K562 (cell line): ENCODE measurements at regions not wholly inside any gene's neighbourhood (a gene's known extent, or its start where the extent isn't known, plus 50 kb on each side); places are given as distances from the start of the nearest gene placed in this dataset.

Source experiments
- ATAC-seq: fragments of 200-7000 bp; cut with Tn5 transposase; 3 replicates; pipeline ENCODE4 v1.9.1; 2020; ENCODE audit warnings: moderate library complexity
- BruUV-seq: library from RNA; stranded (reverse); fragments of 400-500 nt; replicated peaks from 2 replicates; lab custom pipeline; 2021; lab: Mats Ljungman, UMichigan
- CTCF ChIA-PET: fragments of 300-600 bp; formaldehyde crosslinking; extraction: SDS; loops from one replicate; lab custom pipeline; 2021; ENCODE audit warnings: low intra/inter-chr PET ratio; lab: Yijun Ruan, JAX
- POLR2A ChIA-PET: fragments of 300-600, 350-650 bp; sonication (Branson Sonifier 250); formaldehyde crosslinking; extraction: SDS; loops from one replicate; lab custom pipeline; 2021; ENCODE audit warnings: antibody characterized with exemption, inconsistent platforms; lab: Yijun Ruan, JAX
- DNase-seq, 4 experiments: peaks; one replicate each; pipeline versions ENCODE4 v3.0.0 to v3.0.0-alpha.2; 2011 to 2018; ENCODE audit warnings: low spot score in 3 of 4, mixed read lengths in 3 of 4; ENCODE audit errors: extremely low read depth in 1 of 4
- FAIRE-seq: peaks from 2 replicates; lab custom pipeline; 2011; peaks lifted over from hg19 to GRCh38; lab: Jason Lieb, UNC
- H2AFZ ChIP-seq: 2 replicates; pipeline ENCODE4 v1.6.0; 2011; ENCODE audit warnings: low read depth, low read length, control low read depth, inconsistent platforms
- H3K27ac ChIP-seq: fragments of 200-600 bp; 3 replicates; pipeline ENCODE4 v1.8.0; 2011; ENCODE audit warnings: low read depth, mild to moderate bottlenecking, control low read depth, inconsistent platforms, low read length, moderate library complexity, mixed read lengths; ENCODE audit errors: extremely low read depth
- H3K27me3 ChIP-seq, 2 experiments: fragments of 300-600 bp in 1 of 2; 2 replicates in 1 of 2; 3 replicates in 1 of 2; pipeline versions ENCODE4 v1.6.0 to v1.8.0; 2011; ENCODE audit warnings: inconsistent platforms in 2 of 2, low read length in 2 of 2, mild to moderate bottlenecking in 1 of 2, mixed read lengths in 1 of 2, moderate library complexity in 1 of 2; ENCODE audit not compliant: control insufficient read depth in 2 of 2, insufficient read depth in 2 of 2
- H3K36me3 ChIP-seq: fragments of 300-600 bp; 3 replicates; pipeline ENCODE4 v1.8.0; 2011; ENCODE audit warnings: mild to moderate bottlenecking, low read length, inconsistent platforms; ENCODE audit not compliant: control insufficient read depth, insufficient read depth
- H3K4me1 ChIP-seq, 2 experiments: fragments of 200-600 bp in 1 of 2; replicated peaks in 1 of 2; 2 replicates in 1 of 2; 3 replicates in 1 of 2; pipeline versions ENCODE4 v1.5.1 to v1.8.0; 2011; ENCODE audit warnings: inconsistent platforms in 2 of 2, low read length in 2 of 2, mild to moderate bottlenecking in 1 of 2, mixed read lengths in 1 of 2, moderate library complexity in 1 of 2; ENCODE audit not compliant: control insufficient read depth in 2 of 2, insufficient read depth in 2 of 2
- H3K4me2 ChIP-seq: 2 replicates; pipeline ENCODE4 v1.6.1; 2011; ENCODE audit warnings: low read length, control low read depth, inconsistent platforms, mixed read lengths; ENCODE audit not compliant: insufficient read depth
- H3K4me3 ChIP-seq: fragments of 200-600 bp; sonication (generic), shearing (Covaris generic); 2 replicates; pipeline ENCODE4 v1.5.1; 2016; ENCODE audit warnings: control low read depth, inconsistent platforms
- H3K79me2 ChIP-seq: fragments of 200-600 bp; 3 replicates; pipeline ENCODE4 v1.8.0; 2011; ENCODE audit warnings: low read length, inconsistent platforms; ENCODE audit not compliant: control insufficient read depth, insufficient read depth
- H3K9ac ChIP-seq, 2 experiments: 2 replicates each; pipeline versions ENCODE4 v1.6.0 to v1.6.1; 2011; ENCODE audit warnings: low read depth in 2 of 2, low read length in 2 of 2, control low read depth in 1 of 2, inconsistent platforms in 1 of 2, mild to moderate bottlenecking in 1 of 2, mixed read lengths in 1 of 2; ENCODE audit not compliant: insufficient read depth in 1 of 2
- H3K9me1 ChIP-seq: one replicate; pipeline ENCODE4 v1.6.0; 2011; ENCODE audit warnings: inconsistent platforms, mild to moderate bottlenecking, low read length, moderate library complexity; ENCODE audit not compliant: control insufficient read depth, insufficient read depth
- H3K9me3 ChIP-seq: replicated peaks from 2 replicates; pipeline ENCODE4 v1.5.1; 2011; ENCODE audit warnings: low read depth, low read length, inconsistent platforms; ENCODE audit not compliant: control insufficient read depth, insufficient read depth
- H4K20me1 ChIP-seq: replicated peaks from 2 replicates; pipeline ENCODE4 v1.6.1; 2011; ENCODE audit warnings: low read length, inconsistent platforms, mixed read lengths; ENCODE audit not compliant: control insufficient read depth, insufficient read depth
- ATF7 ChIP-seq: fragments of 450-650 bp; IDR thresholded peaks from 2 replicates; pipeline ENCODE4 v1.7.1; 2014; ENCODE audit warnings: mild to moderate bottlenecking, moderate library complexity
- CBX3 ChIP-seq, 2 experiments: IDR thresholded peaks; 1 replicate in 1 of 2; 2 replicates in 1 of 2; pipeline ENCODE4 v1.6.1; 2012; ENCODE audit warnings: inconsistent platforms in 2 of 2, low read length in 2 of 2, borderline replicate concordance in 1 of 2, control low read depth in 1 of 2
- CHCHD3 ChIP-seq: fragments of 250-450 bp; sonication (Bioruptor Pico); IDR thresholded peaks from 2 replicates; pipeline ENCODE4 v2.1.2; 2022; ENCODE audit warnings: mild to moderate bottlenecking
- GATAD2A ChIP-seq: fragments of 450-650 bp; IDR thresholded peaks from 2 replicates; pipeline ENCODE4 v1.6.1; 2017
- MTA3 ChIP-seq: fragments of 450-650 bp; formaldehyde crosslinking; IDR thresholded peaks from 2 replicates; pipeline ENCODE4 v1.6.1; 2017; ENCODE audit warnings: mild to moderate bottlenecking, borderline replicate concordance
- NEUROD1 ChIP-seq: fragments of 150-350 bp; IDR thresholded peaks from 2 replicates; pipeline ENCODE4 v1.6.1; 2014; ENCODE audit warnings: borderline replicate concordance, low read length, low read depth; ENCODE audit not compliant: partially characterized antibody
- NFE2L1 ChIP-seq: fragments of 450-650 bp; IDR thresholded peaks from 2 replicates; pipeline ENCODE4 v1.6.1; 2016; ENCODE audit warnings: missing genetic modification characterization, low read depth, mild to moderate bottlenecking, missing compliant biosample characterization, moderate library complexity, borderline replicate concordance
- RBM34 ChIP-seq: fragments of 200-400 bp; formaldehyde crosslinking; IDR thresholded peaks from 2 replicates; pipeline ENCODE4 v1.6.1; 2018; ENCODE audit warnings: low read length, borderline replicate concordance; ENCODE audit not compliant: insufficient read depth
- SMAD3 ChIP-seq: fragments of 450-650 bp; formaldehyde crosslinking; conservative IDR thresholded peaks from 2 replicates; pipeline ENCODE4 v1.4.0; 2020; ENCODE audit warnings: mild to moderate bottlenecking
- TAF9B ChIP-seq: fragments of 450-650 bp; IDR thresholded peaks from 2 replicates; pipeline ENCODE4 v1.6.1; 2018; ENCODE audit warnings: mild to moderate bottlenecking; ENCODE audit not compliant: partially characterized antibody
- TARDBP ChIP-seq: fragments of 450-650 bp; IDR thresholded peaks from 2 replicates; pipeline ENCODE4 v1.6.1; 2016
- TBP ChIP-seq: optimal IDR thresholded peaks from 2 replicates; pipeline ENCODE3; 2011; ENCODE audit warnings: low read depth, low read length, improper control_type of control experiment
- TCF3 ChIP-seq: sonication (generic); formaldehyde crosslinking; IDR thresholded peaks from 2 replicates; pipeline ENCODE4 v1.4.0; 2020; ENCODE audit warnings: mild to moderate bottlenecking, missing genetic modification reagents
- ZNF274 ChIP-seq: IDR thresholded peaks from 2 replicates; pipeline ENCODE4 v1.6.1; 2011; ENCODE audit warnings: low read depth, mild to moderate bottlenecking, low read length, moderate library complexity, borderline replicate concordance
- ZNF696 ChIP-seq: fragments of 250-450 bp; sonication (Bioruptor Pico); conservative IDR thresholded peaks from 2 replicates; pipeline ENCODE4 v1.4.0; 2020; ENCODE audit warnings: mild to moderate bottlenecking, moderate library complexity
- WGBS: fragments of 100-300 bp; shearing (Covaris generic); methylation state at CpG from one replicate; pipeline ENCODE4 v1.1.6; 2016; ENCODE audit warnings: low coverage, mixed read lengths; ENCODE audit not compliant: insufficient coverage; ENCODE audit errors: missing lambda C conversion rate; 5-methylcytosine and 5-hydroxymethylcytosine counted together
- in situ Hi-C: fragments of 300-500 bp; cut with MboI; formaldehyde crosslinking; loops from 4 replicates; pipeline ENCODE4 v1.15.0; 2018; ENCODE audit warnings: inconsistent platforms, mixed read lengths
- intact Hi-C: fragments of 100-400 bp; cut with micrococcal nuclease; formaldehyde crosslinking; loops from 2 replicates; pipeline ENCODE4 v1.14.2; 2022
- TF ChIP-seq, protein P1 (sequence below): fragments of 250-450 bp; sonication (Bioruptor Pico); IDR thresholded peaks from 2 replicates; pipeline ENCODE4 v1.4.0; 2020; ENCODE audit warnings: mild to moderate bottlenecking, moderate library complexity
- TF ChIP-seq, protein P2 (sequence below): fragments of 450-650 bp; IDR thresholded peaks from 2 replicates; pipeline ENCODE4 v1.6.1; 2016
- TF ChIP-seq, protein P3 (sequence below): sonication (generic); formaldehyde crosslinking; IDR thresholded peaks from 2 replicates; pipeline ENCODE4 v1.8.0; 2022; ENCODE audit warnings: mild to moderate bottlenecking, missing genetic modification reagents

DNA sequence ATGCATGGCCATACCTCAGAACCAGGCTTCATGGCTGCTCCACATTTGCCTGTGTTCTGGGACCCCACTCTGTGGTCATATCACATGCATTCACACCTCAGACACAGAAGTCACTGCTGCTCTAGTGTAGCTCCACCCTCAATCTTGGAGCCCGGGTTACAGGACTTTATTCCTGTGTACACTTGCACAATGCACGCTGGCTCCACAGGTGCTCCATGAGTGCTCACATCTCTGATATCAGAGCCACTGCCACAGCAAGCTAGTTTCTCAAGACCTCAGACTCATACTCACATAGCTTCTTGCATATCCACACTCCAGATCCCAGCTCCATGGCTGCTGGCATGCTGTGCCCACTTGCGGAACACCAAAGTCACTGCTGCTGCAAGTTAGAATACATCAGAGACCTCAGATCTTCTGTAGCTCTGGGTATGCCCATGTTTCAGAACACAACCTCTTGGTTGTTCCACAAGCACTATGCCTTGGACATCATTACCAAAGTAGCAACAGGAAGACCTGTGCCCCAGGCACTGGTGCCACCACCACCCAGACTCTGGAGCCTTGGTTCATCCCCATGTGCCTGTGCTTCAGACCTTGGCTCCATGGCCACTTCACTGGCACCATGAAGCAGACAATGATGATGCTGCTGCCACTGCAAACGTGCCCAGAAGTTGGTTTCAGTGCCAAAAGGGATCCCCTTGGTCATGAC is 269.5 kb upstream of the PCDH20 start (continued):
- TF ChIP-seq GATAD2A, result no peak
- no peak for TF ChIP-seq ZNF696 (CRISPR knock-in tag)

DNA sequence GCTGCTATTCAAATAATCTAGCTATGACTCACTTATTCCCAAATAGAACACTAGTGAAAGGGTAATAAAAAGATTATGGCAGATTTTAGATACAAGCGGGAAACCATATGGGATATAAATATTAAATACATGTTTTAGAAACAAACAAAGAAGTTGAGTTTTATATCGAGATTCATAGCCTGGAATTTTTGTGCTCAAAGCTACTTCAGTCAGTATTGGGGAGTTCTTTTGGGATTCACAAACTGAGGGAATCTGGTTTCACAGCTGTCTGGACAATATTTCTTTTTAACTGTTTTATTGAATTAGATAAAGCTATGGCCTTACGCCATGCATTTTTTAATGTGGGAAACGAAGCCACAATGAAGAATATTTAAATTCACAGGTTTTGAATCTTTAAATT is 257.1 kb upstream of the PCDH20 start:
- no peak overlapping the region for H3K4me2 ChIP-seq
- ChIA-PET CTCF (no interaction called here), POLR2A (no interaction called here)
- intact Hi-C loops, result no loop called here
- no peaks in the 10 kb centered on the region for H3K36me3 ChIP-seq
- WGBS, result 8% methylated on average over 4 of the region's 4 CpGs
- H3K9ac ChIP-seq, result no peak overlapping the region
- FAIRE-seq (no peak), DNase-seq (no peak), ATAC-seq (no peak)
- H3K4me1 ChIP-seq, result no peaks in the 10 kb centered on the region
- in situ Hi-C loops, result no loop called here
- H2AFZ ChIP-seq, result no peak overlapping the region
- no peak for TF ChIP-seq CHCHD3 (CRISPR knock-in tag)
- TF ChIP-seq NFE2L1 (tag), result no peak
- TF ChIP-seq, protein P1, sequence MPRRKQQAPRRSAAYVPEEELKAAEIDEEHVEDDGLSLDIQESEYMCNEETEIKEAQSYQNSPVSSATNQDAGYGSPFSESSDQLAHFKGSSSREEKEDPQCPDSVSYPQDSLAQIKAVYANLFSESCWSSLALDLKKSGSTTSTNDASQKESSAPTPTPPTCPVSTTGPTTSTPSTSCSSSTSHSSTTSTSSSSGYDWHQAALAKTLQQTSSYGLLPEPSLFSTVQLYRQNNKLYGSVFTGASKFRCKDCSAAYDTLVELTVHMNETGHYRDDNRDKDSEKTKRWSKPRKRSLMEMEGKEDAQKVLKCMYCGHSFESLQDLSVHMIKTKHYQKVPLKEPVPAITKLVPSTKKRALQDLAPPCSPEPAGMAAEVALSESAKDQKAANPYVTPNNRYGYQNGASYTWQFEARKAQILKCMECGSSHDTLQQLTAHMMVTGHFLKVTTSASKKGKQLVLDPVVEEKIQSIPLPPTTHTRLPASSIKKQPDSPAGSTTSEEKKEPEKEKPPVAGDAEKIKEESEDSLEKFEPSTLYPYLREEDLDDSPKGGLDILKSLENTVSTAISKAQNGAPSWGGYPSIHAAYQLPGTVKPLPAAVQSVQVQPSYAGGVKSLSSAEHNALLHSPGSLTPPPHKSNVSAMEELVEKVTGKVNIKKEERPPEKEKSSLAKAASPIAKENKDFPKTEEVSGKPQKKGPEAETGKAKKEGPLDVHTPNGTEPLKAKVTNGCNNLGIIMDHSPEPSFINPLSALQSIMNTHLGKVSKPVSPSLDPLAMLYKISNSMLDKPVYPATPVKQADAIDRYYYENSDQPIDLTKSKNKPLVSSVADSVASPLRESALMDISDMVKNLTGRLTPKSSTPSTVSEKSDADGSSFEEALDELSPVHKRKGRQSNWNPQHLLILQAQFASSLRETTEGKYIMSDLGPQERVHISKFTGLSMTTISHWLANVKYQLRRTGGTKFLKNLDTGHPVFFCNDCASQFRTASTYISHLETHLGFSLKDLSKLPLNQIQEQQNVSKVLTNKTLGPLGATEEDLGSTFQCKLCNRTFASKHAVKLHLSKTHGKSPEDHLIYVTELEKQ (CRISPR knock-in tag), result no peak
- TF ChIP-seq, protein P2, sequence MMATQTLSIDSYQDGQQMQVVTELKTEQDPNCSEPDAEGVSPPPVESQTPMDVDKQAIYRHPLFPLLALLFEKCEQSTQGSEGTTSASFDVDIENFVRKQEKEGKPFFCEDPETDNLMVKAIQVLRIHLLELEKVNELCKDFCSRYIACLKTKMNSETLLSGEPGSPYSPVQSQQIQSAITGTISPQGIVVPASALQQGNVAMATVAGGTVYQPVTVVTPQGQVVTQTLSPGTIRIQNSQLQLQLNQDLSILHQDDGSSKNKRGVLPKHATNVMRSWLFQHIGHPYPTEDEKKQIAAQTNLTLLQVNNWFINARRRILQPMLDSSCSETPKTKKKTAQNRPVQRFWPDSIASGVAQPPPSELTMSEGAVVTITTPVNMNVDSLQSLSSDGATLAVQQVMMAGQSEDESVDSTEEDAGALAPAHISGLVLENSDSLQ, result no peak
- TF ChIP-seq, protein P3, sequence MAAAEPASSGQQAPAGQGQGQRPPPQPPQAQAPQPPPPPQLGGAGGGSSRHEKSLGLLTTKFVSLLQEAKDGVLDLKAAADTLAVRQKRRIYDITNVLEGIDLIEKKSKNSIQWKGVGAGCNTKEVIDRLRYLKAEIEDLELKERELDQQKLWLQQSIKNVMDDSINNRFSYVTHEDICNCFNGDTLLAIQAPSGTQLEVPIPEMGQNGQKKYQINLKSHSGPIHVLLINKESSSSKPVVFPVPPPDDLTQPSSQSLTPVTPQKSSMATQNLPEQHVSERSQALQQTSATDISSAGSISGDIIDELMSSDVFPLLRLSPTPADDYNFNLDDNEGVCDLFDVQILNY, result no peak
- no peak for TF ChIP-seq RBM34
- TF ChIP-seq CBX3 (IDR thresholded peaks at IDR 0.05; ENCODE audit: borderline replicate concordance in 1 of 2, low read length in 2 of 2), result no peak
- no peak for TF ChIP-seq TCF3 (CRISPR knock-in tag)
- TF ChIP-seq SMAD3 (CRISPR knock-in tag), result no peak
- TF ChIP-seq ATF7, result no peak
- TF ChIP-seq MTA3, result no peak
- TF ChIP-seq NEUROD1, result no peak
- TF ChIP-seq TAF9B, result no peak
- TF ChIP-seq TBP, result no peak
- no peak for TF ChIP-seq ZNF274
- no peak for TF ChIP-seq TARDBP
- no TSS peak for BruUV-seq
- H4K20me1 ChIP-seq, result no peaks in the 10 kb centered on the region
- no peaks in the 10 kb centered on the region for H3K9me1 ChIP-seq
- H3K27me3 ChIP-seq, result no peaks in the 10 kb centered on the region
- H3K27ac ChIP-seq, result no peak overlapping the region
- H3K4me3 ChIP-seq, result no peak overlapping the region
- H3K9me3 ChIP-seq, result no peaks in the 10 kb centered on the region
- no peaks in the 10 kb centered on the region for H3K79me2 ChIP-seq
